ENCODE measurements at regions not wholly inside any gene's neighbourhood (a gene's known extent, or its start where the extent isn't known, plus 50 kb on each side); places are given as distances from the start of the nearest gene placed in this dataset.

GRCh38 chr6:41452763-41453162 is 93.4 kb upstream of the FOXP4 start:
- intact Hi-C loops (cut with micrococcal nuclease; ENCODE audit: unreplicated experiment) = no loop called here
- no peaks in the 10 kb centered on the region for H3K27me3 Mint-ChIP-seq (ENCODE audit: unreplicated experiment)
- CTCF ChIA-PET = interaction anchor here (0.7 kb wide), 1 partner anchor 81 kb away, joined by 3 read pairs; no protein-coding TSS in a partner anchor
- BruUV-seq (replicated peaks) = no TSS peak
- peaks cover 38% of the 10 kb centered on the region for H3K4me1 Mint-ChIP-seq (ENCODE audit: low read depth, unreplicated experiment)
- H3K27ac Mint-ChIP-seq (ENCODE audit: unreplicated experiment) = no peak overlapping the region
- no peak overlapping the region for H3K4me3 Mint-ChIP-seq (ENCODE audit: low read depth, unreplicated experiment)
- H3K36me3 Mint-ChIP-seq (ENCODE audit: insufficient read depth, unreplicated experiment) = no peaks in the 10 kb centered on the region
- H3K9me3 Mint-ChIP-seq (ENCODE audit: low read depth, unreplicated experiment) = no peaks in the 10 kb centered on the region
- no peak for DNase-seq
- TF ChIP-seq CTCF (IDR thresholded peaks at IDR 0.05; ENCODE audit: unreplicated experiment) = no peak

GRCh38 chr6:41453244-41453643 is 92.9 kb upstream of the FOXP4 start:
- no peaks in the 10 kb centered on the region for H3K36me3 Mint-ChIP-seq (ENCODE audit: insufficient read depth, unreplicated experiment)
- no peaks in the 10 kb centered on the region for H3K9me3 Mint-ChIP-seq (ENCODE audit: low read depth, unreplicated experiment)
- no peak overlapping the region for H3K4me3 Mint-ChIP-seq (ENCODE audit: low read depth, unreplicated experiment)
- intact Hi-C loops (cut with micrococcal nuclease; ENCODE audit: unreplicated experiment) = no loop called here
- no peaks in the 10 kb centered on the region for H3K27me3 Mint-ChIP-seq (ENCODE audit: unreplicated experiment)
- H3K4me1 Mint-ChIP-seq (ENCODE audit: low read depth, unreplicated experiment) = peaks cover 33% of the 10 kb centered on the region
- no TSS peak for BruUV-seq (replicated peaks)
- H3K27ac Mint-ChIP-seq (ENCODE audit: unreplicated experiment) = no peak overlapping the region
- CTCF ChIA-PET = interaction anchor here (0.7 kb wide), 1 partner anchor 82 kb away, joined by 3 read pairs; no protein-coding TSS in a partner anchor
- TF ChIP-seq CTCF (IDR thresholded peaks at IDR 0.05; ENCODE audit: unreplicated experiment) = no peak
- no peak for DNase-seq

- H3K27me3 Mint-ChIP-seq (ENCODE audit: unreplicated experiment) = no peaks in the 10 kb centered on the region
- H3K36me3 Mint-ChIP-seq (ENCODE audit: insufficient read depth, unreplicated experiment) = no peaks in the 10 kb centered on the region
- no peak for DNase-seq
- intact Hi-C loops (cut with micrococcal nuclease; ENCODE audit: unreplicated experiment) = no loop called here
- H3K27ac Mint-ChIP-seq (ENCODE audit: unreplicated experiment) = no peak overlapping the region
- no peaks in the 10 kb centered on the region for H3K9me3 Mint-ChIP-seq (ENCODE audit: low read depth, unreplicated experiment)
- BruUV-seq (replicated peaks) = no TSS peak
- CTCF ChIA-PET = no interaction called here
- TF ChIP-seq CTCF (IDR thresholded peaks at IDR 0.05; ENCODE audit: unreplicated experiment) = no peak
- peaks cover 25% of the 10 kb centered on the region for H3K4me1 Mint-ChIP-seq (ENCODE audit: low read depth, unreplicated experiment)
- H3K4me3 Mint-ChIP-seq (ENCODE audit: low read depth, unreplicated experiment) = no peak overlapping the region
Measured at GRCh38 chr6:41454189-41454789, 91.9 kb upstream of the FOXP4 start.

- DNase-seq = no peak
- TF ChIP-seq CTCF (IDR thresholded peaks at IDR 0.05; ENCODE audit: unreplicated experiment) = no peak
- H3K36me3 Mint-ChIP-seq (ENCODE audit: insufficient read depth, unreplicated experiment) = no peaks in the 10 kb centered on the region
- CTCF ChIA-PET = interaction anchor here (0.7 to 1.4 kb wide), 3 partner anchors 87 to 268 kb away, joined by 3 read pairs; no protein-coding TSS in a partner anchor
- H3K9me3 Mint-ChIP-seq (ENCODE audit: low read depth, unreplicated experiment) = no peaks in the 10 kb centered on the region
- no peak overlapping the region for H3K27ac Mint-ChIP-seq (ENCODE audit: unreplicated experiment)
- no TSS peak for BruUV-seq (replicated peaks)
- intact Hi-C loops (cut with micrococcal nuclease; ENCODE audit: unreplicated experiment) = no loop called here
- H3K27me3 Mint-ChIP-seq (ENCODE audit: unreplicated experiment) = peaks cover 4% of the 10 kb centered on the region
- peaks cover 14% of the 10 kb centered on the region for H3K4me1 Mint-ChIP-seq (ENCODE audit: low read depth, unreplicated experiment)
- H3K4me3 Mint-ChIP-seq (ENCODE audit: low read depth, unreplicated experiment) = no peak overlapping the region
Measured at GRCh38 chr6:41455410-41455809, 90.8 kb upstream of the FOXP4 start.

Data from Calu3 (cell line).